GM19240 (cell line): ENCODE measurements at regions not wholly inside any gene's neighbourhood (a gene's known extent, or its start where the extent isn't known, plus 50 kb on each side); places are given as distances from the start of the nearest gene placed in this dataset.

Source experiments
- DNase-seq: peaks from one replicate; pipeline ENCODE4 v3.0.0; 2011; ENCODE audit warnings: low spot score; ENCODE audit not compliant: insufficient read length

- no peak for DNase-seq
Measured at GRCh38 chr16:11473728-11474127, 113.0 kb downstream of the LITAF start.

GRCh38 chr16:11474617-11475291 lies 112.0 kb downstream of the LITAF start:
- no peak for DNase-seq

- no peak for DNase-seq
Measured at GRCh38 chr16:11475896-11476630, 110.7 kb downstream of the LITAF start.

GRCh38 chr16:11476676-11477075 lies 110.0 kb downstream of the LITAF start:
- DNase-seq: no peak

GRCh38 chr16:11478431-11479119 lies 108.1 kb downstream of the LITAF start:
- no peak for DNase-seq

GRCh38 chr16:11479916-11480315 lies 106.8 kb downstream of the LITAF start:
- DNase-seq: no peak

- no peak for DNase-seq
Measured at GRCh38 chr16:11480634-11481033, 106.1 kb downstream of the LITAF start.

- DNase-seq: no peak
Measured at GRCh38 chr16:11481987-11482386, 104.7 kb downstream of the LITAF start.

- DNase-seq: no peak
Measured at GRCh38 chr16:11482946-11483748, 103.6 kb downstream of the LITAF start.

- DNase-seq: no peak
Measured at GRCh38 chr16:11484691-11485258, 101.9 kb downstream of the LITAF start.

- no peak for DNase-seq
Measured at GRCh38 chr16:11485676-11486075, 101.0 kb downstream of the LITAF start.

- DNase-seq: no peak
Measured at GRCh38 chr16:11487289-11487688, 99.4 kb downstream of the LITAF start.

GRCh38 chr16:11488304-11488703 lies 98.4 kb downstream of the LITAF start:
- no peak for DNase-seq

- DNase-seq: no peak
Measured at GRCh38 chr16:11491524-11491923, 95.2 kb downstream of the LITAF start.

GRCh38 chr16:11492808-11493530 lies 93.8 kb downstream of the LITAF start:
- DNase-seq: no peak

GRCh38 chr16:11493531-11493929 lies 93.2 kb downstream of the LITAF start:
- no peak for DNase-seq

GRCh38 chr16:11494029-11494428 lies 92.7 kb downstream of the LITAF start:
- no peak for DNase-seq

- no peak for DNase-seq
Measured at GRCh38 chr16:11494433-11494832, 92.3 kb downstream of the LITAF start.

- DNase-seq: no peak
Measured at GRCh38 chr16:11495066-11495407, 91.7 kb downstream of the LITAF start.
